Medulla oblongata (tissue), 1 donor: ENCODE measurements at regions not wholly inside any gene's neighbourhood (a gene's known extent, or its start where the extent isn't known, plus 50 kb on each side); places are given as distances from the start of the nearest gene placed in this dataset.

Source experiments
- DNase-seq: peaks from one replicate; pipeline ENCODE4 v3.0.0-alpha.2; 2015; ENCODE audit errors: extremely low spot score

- no peak for DNase-seq
Measured at GRCh38 chr2:239780236-239780994, 244.7 kb downstream of the NDUFA10 start.

GRCh38 chr2:239779584-239779983 lies 245.6 kb downstream of the NDUFA10 start:
- no peak for DNase-seq

GRCh38 chr2:239778861-239779558 lies 246.1 kb downstream of the NDUFA10 start:
- DNase-seq: no peak

- no peak for DNase-seq
Measured at GRCh38 chr2:239778042-239778851, 246.9 kb downstream of the NDUFA10 start.

- DNase-seq: no peak
Measured at GRCh38 chr2:239777219-239777618, 247.9 kb downstream of the NDUFA10 start.

GRCh38 chr2:239776436-239777005 lies 248.6 kb downstream of the NDUFA10 start:
- DNase-seq: no peak

- DNase-seq: no peak
Measured at GRCh38 chr2:239775623-239776435, 249.3 kb downstream of the NDUFA10 start.

- DNase-seq: no peak
Measured at GRCh38 chr2:239774933-239775622, 250.1 kb downstream of the NDUFA10 start.

- no peak for DNase-seq
Measured at GRCh38 chr2:239774142-239774462, 251.0 kb downstream of the NDUFA10 start.

GRCh38 chr2:239773228-239774141 lies 251.7 kb downstream of the NDUFA10 start:
- DNase-seq: no peak

GRCh38 chr2:239772721-239773120 lies 252.4 kb downstream of the NDUFA10 start:
- no peak for DNase-seq

GRCh38 chr2:239770246-239770639 lies 254.9 kb downstream of the NDUFA10 start:
- DNase-seq: no peak

- DNase-seq: no peak
Measured at GRCh38 chr2:239769554-239770245, 255.4 kb downstream of the NDUFA10 start.

- no peak for DNase-seq
Measured at GRCh38 chr2:239768907-239769553, 256.1 kb downstream of the NDUFA10 start.

GRCh38 chr2:239768031-239768790 lies 256.9 kb downstream of the NDUFA10 start:
- no peak for DNase-seq

- no peak for DNase-seq
Measured at GRCh38 chr2:239767021-239767905, 257.9 kb downstream of the NDUFA10 start.

- DNase-seq: no peak
Measured at GRCh38 chr2:239765911-239766310, 259.2 kb downstream of the NDUFA10 start.
